CD4-positive, alpha-beta T cell treated with Interleukin-4 for 1 hour (primary cell): ENCODE measurements at regions not wholly inside any gene's neighbourhood (a gene's known extent, or its start where the extent isn't known, plus 50 kb on each side); places are given as distances from the start of the nearest gene placed in this dataset.
"Not testable (repeated sequence)": the region's sequence is repeated elsewhere in the genome, so short reads cannot be mapped to it uniquely, and the experiment has no call there.

Experiments used
- DNase-seq, 2 donors: peaks; one replicate each; pipeline ENCODE4 v3.0.0-alpha.2; 2020 to 2022

DNA sequence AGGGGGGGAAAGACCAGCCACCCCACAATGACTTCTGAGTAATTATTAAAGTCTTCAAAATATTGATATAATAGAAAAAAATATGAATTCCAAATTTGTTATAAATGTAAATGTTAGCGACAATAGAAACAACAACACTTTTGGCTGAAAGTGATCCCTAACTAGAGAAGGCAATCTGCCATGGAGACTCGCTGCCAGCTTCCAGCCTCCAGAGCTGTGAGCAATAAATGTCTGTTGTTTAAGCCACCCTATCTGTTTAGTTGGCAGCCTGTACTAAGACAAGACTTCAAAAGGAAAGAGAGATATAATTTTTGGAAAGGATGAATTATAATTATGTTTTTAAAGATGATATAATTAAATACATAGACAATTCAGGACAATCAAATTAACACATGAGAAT lies 130.8 kb upstream of the HSFY2 start:
- no peak for DNase-seq

- no peak for DNase-seq
These were observed 118.5 kb upstream of the HSFY2 start for GRCh38 chrY:18891994-18892393.

DNA sequence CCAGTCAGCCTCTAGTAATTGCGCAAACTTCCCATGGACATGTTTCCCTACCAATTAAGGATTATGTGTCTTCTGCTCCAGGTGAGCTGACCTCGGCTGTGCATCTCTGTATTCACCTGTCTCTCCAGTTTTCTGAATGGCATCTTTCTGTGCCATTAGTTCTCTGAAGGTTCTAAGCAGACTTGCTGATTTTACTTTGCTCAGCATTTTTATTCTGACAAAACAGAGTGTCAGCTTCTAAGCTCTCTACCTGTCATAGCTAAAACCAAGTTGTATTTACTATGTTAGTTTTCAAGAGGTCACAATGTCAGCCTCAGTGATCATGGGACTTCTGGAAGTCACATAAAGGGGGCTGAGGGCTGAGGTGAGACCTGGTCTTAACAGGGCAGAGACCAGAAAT lies 116.0 kb upstream of the HSFY2 start:
- DNase-seq: no peak

GRCh38 chrY:18884748-18885147 lies 111.2 kb upstream of the HSFY2 start:
- no peak for DNase-seq

- not testable (repeated sequence) for DNase-seq
These were observed 95.6 kb upstream of the HSFY2 start for GRCh38 chrY:18869145-18869544.

DNA sequence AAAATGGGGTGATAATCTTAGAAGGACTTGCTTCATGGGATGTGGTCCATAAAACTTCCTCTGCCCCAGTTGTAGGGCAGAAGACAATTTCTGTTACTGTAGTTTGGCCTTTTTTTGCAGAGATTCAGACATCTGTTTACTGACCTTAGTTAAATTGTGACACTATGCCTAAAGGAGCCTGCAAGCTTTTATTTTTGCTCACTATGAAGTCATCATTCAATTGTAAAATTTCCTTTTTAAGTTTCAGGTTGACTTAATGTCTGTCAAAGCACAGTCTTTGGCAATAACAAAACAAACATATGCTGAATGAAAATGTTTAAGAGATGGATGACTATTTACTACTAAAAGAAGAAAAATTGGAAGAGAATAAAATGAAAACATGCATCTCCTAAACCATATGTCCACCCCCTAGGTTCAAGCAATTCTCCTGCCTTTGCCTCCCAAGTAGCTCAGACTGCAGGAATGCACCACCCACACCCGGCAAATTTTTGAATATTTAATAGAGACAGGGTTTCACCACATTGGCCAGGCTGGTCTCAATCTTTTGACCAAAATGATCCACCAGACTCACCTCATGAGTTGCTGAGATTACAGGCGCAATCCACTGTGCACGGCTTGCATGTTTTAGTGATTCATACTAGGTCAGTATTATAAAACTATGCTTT lies 93.5 kb upstream of the HSFY2 start:
- DNase-seq: not testable (repeated sequence)

GRCh38 chrY:18860856-18861255 lies 87.3 kb upstream of the HSFY2 start:
- DNase-seq: not testable (repeated sequence)

DNA sequence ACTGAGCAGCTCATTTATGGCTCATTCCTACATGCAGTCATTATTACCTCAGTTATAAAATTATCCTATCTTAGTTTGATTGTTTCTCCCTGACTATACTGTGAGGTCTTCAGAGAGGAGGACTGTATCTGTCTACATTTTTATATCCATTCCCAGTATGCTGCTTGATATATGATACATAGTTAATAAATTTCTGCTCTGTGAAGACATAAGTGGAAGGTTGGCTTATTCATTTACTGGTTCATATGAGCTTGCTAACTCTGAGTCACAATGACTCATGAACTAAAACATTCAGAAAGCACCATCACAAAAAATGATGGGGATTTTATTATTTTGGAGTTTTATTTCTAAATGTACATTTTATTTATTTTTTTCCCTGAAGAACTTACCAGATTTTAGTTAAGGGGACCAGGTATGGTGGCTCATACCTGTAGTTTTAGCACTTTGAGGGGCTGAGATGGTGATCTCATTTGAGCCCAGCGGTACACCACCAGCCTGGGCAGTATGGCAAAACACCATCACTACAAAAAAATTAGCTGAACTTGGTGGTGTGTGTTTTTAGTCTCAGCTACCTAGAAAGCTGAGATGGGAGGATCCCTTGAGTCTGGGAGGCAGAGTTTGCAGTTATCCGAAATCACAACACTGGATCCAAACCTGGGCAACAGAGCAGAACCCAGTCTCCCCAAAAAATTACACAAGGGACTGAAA lies 85.1 kb upstream of the HSFY2 start:
- DNase-seq: not testable (repeated sequence)

DNA sequence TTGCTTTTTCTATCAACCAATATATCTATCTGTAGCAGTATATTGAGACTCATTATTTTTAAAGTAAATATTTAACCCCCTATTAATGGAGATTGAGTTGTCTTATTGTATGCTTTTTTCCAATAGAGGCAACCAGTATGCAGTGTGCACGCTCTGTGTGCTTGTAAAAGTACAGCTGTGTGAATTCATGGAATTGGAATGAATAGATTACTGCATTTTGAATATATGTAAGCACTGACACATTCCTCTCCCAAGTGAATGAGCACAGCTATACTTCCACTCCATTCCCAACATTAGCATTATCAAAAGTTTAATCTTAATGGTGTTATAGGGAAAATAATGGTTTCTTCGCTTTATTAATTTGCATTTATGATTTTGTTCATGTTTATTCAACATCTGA lies 81.6 kb upstream of the HSFY2 start:
- not testable (repeated sequence) for DNase-seq

- DNase-seq: not testable (repeated sequence)
These were observed 79.8 kb upstream of the HSFY2 start for GRCh38 chrY:18853323-18853722.

DNA sequence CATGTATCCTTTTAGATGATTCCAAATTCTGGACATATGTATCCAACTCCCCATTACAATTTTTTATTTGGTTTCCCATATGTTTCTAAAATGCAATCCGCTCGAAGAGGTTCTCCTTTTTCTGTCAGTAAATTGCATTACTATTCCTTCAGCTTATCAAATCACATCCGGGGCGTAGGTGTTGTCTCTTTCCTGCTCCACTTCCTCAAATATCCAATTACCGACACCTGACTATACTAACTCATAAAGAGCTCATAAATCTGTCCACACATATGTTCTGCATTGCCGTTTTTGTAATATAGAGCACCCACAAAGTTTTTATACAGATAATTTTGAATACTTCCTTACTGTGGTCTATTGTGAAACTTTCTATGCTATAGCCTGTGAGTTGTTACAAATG lies 63.1 kb upstream of the HSFY2 start:
- not testable (repeated sequence) for DNase-seq
